ENCODE measurements at regions not wholly inside any gene's neighbourhood (a gene's known extent, or its start where the extent isn't known, plus 50 kb on each side); places are given as distances from the start of the nearest gene placed in this dataset.

DNA sequence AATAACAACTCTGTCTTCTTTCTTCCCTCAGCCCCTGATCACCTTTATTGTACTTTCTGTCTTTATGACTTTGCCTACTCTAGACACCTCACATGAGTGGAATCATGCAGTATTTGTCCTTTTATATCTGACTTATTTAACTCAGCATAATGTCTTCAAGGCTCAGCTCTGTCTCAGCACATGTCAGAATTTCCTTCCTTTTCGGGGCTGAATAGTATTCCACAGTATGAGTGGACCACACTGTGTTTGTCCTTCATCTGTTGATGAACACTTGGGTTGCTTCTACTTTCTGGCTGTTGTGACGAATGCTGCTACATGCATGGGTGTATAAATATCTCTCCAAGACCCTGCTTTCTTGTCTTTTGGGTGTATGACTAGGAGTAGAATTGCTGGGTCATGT lies 117.6 kb downstream of the KIF26A start:
- Histone ChIP-seq H2AFZ (ENCODE audit: insufficient read depth, low read depth, low read length, poor library complexity, severe bottlenecking) (no peak overlapping the region), H3K4me1 (ENCODE audit: control insufficient read depth in 2 of 2, insufficient read depth in 2 of 2, low read length in 2 of 2) (no peaks in the 10 kb centered on the region), H3K9me3 (ENCODE audit: control extremely low read depth in 1 of 3, control insufficient read depth in 2 of 3, insufficient read depth in 1 of 3, low read length in 2 of 3) (peaks cover 0 to 13% (median 3%) of the 10 kb centered on the region in 3 donors), H4K20me1 (ENCODE audit: control insufficient read depth, insufficient read depth, low read length, poor library complexity, severe bottlenecking) (no peaks in the 10 kb centered on the region), H3K9ac (ENCODE audit: low read length) (no peak overlapping the region), H3K4me3 (ENCODE audit: control extremely low read depth in 1 of 5, extremely low read depth in 1 of 5, insufficient read depth in 1 of 5, low read depth in 2 of 5, low read length in 4 of 5) (no peak overlapping the region), H3K36me3 (replicated peaks in 1 of 2; ENCODE audit: control extremely low read depth in 1 of 2, control insufficient read depth in 1 of 2, extremely low read depth in 1 of 2, insufficient read depth in 2 of 2, low read length in 1 of 2) (no peaks in the 10 kb centered on the region), H3K4me2 (replicated peaks; ENCODE audit: low read depth, low read length, poor library complexity, severe bottlenecking) (no peak overlapping the region), H3K79me2 (ENCODE audit: control insufficient read depth, insufficient read depth, low read length) (no peaks in the 10 kb centered on the region), H3K27ac (ENCODE audit: low read length in 2 of 2) (no peak overlapping the region), H3K27me3 (replicated peaks in 1 of 4; ENCODE audit: control extremely low read depth in 1 of 4, control insufficient read depth in 3 of 4, insufficient read depth in 4 of 4, low read length in 3 of 4) (peaks cover 0 to 24% (median 15%) of the 10 kb centered on the region in 4 experiments)
- H3K27me3 Mint-ChIP-seq, result peaks cover 39% of the 10 kb centered on the region
- TF ChIP-seq EZH2 (IDR thresholded peaks at IDR 0.05; ENCODE audit: borderline replicate concordance, insufficient read depth, low read depth, low read length, poor library complexity, severe bottlenecking), result no peak
- TF ChIP-seq, protein P1, sequence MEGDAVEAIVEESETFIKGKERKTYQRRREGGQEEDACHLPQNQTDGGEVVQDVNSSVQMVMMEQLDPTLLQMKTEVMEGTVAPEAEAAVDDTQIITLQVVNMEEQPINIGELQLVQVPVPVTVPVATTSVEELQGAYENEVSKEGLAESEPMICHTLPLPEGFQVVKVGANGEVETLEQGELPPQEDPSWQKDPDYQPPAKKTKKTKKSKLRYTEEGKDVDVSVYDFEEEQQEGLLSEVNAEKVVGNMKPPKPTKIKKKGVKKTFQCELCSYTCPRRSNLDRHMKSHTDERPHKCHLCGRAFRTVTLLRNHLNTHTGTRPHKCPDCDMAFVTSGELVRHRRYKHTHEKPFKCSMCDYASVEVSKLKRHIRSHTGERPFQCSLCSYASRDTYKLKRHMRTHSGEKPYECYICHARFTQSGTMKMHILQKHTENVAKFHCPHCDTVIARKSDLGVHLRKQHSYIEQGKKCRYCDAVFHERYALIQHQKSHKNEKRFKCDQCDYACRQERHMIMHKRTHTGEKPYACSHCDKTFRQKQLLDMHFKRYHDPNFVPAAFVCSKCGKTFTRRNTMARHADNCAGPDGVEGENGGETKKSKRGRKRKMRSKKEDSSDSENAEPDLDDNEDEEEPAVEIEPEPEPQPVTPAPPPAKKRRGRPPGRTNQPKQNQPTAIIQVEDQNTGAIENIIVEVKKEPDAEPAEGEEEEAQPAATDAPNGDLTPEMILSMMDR (IDR thresholded peaks at IDR 0.05), result no peak
- intact Hi-C loops (cut with micrococcal nuclease), result no loop called here
- H3K4me1 Mint-ChIP-seq, result no peaks in the 10 kb centered on the region
- H3K9me3 Mint-ChIP-seq (ENCODE audit: insufficient read depth), result no peaks in the 10 kb centered on the region
- WGBS (ENCODE audit: insufficient coverage), result 83% methylated on average over 1 of the region's 2 CpGs
- no peak overlapping the region for H3K27ac Mint-ChIP-seq
- ATAC-seq (ENCODE audit: low read depth) (no peak), DNase-seq (no peak)
- POLR2A ChIA-PET, result no interaction called here
- H3K4me3 Mint-ChIP-seq, result no peak overlapping the region
- CTCF ChIA-PET, result no interaction called here

DNA sequence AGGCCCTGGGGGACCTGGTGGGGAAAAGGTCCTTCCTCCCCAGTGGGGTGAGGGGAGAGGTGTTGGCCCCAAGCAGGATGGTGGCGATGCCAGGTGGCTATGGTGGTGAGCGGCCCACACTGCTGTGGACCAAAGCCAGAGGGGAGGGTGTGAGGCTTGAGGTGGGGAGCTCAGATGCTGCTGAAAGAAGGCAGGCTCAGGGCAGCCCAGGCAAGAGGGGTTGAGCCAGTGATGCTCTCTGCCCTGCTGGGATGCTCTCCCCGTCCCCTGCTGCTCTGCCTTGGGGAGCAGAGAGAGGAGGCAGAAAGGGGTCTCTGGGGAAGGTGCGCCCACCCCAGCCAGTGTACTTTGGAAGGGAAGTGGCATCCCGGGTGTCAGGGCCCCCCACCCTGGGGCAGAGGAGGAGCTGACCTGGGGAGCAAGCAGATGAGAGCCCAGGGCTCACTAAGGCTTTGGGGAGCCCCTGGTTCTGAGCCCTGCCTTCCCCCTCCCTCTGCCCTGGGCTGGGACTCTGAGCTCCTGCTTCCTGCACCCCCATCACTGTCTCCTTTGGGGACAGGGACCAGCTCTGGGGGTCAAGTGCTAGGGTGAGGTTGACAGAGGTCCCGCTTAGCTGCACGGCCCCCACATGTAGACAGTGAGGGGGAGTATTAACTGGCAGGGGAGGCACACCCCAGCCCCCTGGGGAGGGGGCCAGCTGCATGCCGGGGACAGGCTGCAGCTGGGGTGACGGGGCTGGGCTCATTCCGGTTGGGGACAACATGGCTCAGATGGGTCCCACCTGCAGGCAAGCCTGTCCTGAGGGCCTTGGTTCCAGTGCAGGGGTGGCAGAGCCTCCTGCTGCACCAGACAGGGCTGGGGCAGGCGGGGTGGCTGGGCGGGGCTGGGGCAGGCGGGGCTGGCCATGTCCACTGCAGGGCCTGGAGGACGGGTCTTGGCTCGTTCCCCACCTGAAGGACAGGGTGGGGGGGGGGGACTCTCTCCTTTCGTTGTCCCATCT lies 124.4 kb downstream of the KIF26A start:
- H3K9ac ChIP-seq (ENCODE audit: low read length), result no peak overlapping the region
- ATAC-seq (ENCODE audit: low read depth) (no peak), DNase-seq (no peak)
- H3K27me3 Mint-ChIP-seq, result peaks cover 28% of the 10 kb centered on the region
- H3K4me1 Mint-ChIP-seq, result no peaks in the 10 kb centered on the region
- no peak overlapping the region for H3K27ac Mint-ChIP-seq
- no peak overlapping the region for H3K4me3 Mint-ChIP-seq
- H3K9me3 Mint-ChIP-seq (ENCODE audit: insufficient read depth), result peaks cover 7% of the 10 kb centered on the region
- no peaks in the 10 kb centered on the region for H3K4me1 ChIP-seq (ENCODE audit: control insufficient read depth in 2 of 2, insufficient read depth in 2 of 2, low read length in 2 of 2)
- no peak overlapping the region for H2AFZ ChIP-seq (ENCODE audit: insufficient read depth, low read depth, low read length, poor library complexity, severe bottlenecking)
- peaks cover 1 to 8% (median 3%) of the 10 kb centered on the region in 3 donors for H3K9me3 ChIP-seq (ENCODE audit: control extremely low read depth in 1 of 3, control insufficient read depth in 2 of 3, insufficient read depth in 1 of 3, low read length in 2 of 3)
- peaks cover 0 to 2% (median under 1%) of the 10 kb centered on the region in 4 experiments for H3K27me3 ChIP-seq (replicated peaks in 1 of 4; ENCODE audit: control extremely low read depth in 1 of 4, control insufficient read depth in 3 of 4, insufficient read depth in 4 of 4, low read length in 3 of 4)
- 68% methylated on average over 16 of the region's 16 CpGs for WGBS (ENCODE audit: insufficient coverage)
- no peaks in the 10 kb centered on the region for H3K36me3 ChIP-seq (replicated peaks in 1 of 2; ENCODE audit: control extremely low read depth in 1 of 2, control insufficient read depth in 1 of 2, extremely low read depth in 1 of 2, insufficient read depth in 2 of 2, low read length in 1 of 2)
- H3K79me2 ChIP-seq (ENCODE audit: control insufficient read depth, insufficient read depth, low read length), result no peaks in the 10 kb centered on the region
- intact Hi-C loops (cut with micrococcal nuclease), result no loop called here
- POLR2A ChIA-PET, result no interaction called here
- H3K4me2 ChIP-seq (replicated peaks; ENCODE audit: low read depth, low read length, poor library complexity, severe bottlenecking), result no peak overlapping the region
- CTCF ChIA-PET, result no interaction called here
- H3K4me3 ChIP-seq (ENCODE audit: control extremely low read depth in 1 of 5, extremely low read depth in 1 of 5, insufficient read depth in 1 of 5, low read depth in 2 of 5, low read length in 4 of 5), result no peak overlapping the region
- H3K27ac ChIP-seq (ENCODE audit: low read length in 2 of 2), result no peak overlapping the region
- TF ChIP-seq, protein P1 (IDR thresholded peaks at IDR 0.05), result no peak
- TF ChIP-seq EZH2 (IDR thresholded peaks at IDR 0.05; ENCODE audit: borderline replicate concordance, insufficient read depth, low read depth, low read length, poor library complexity, severe bottlenecking), result no peak
- H4K20me1 ChIP-seq (ENCODE audit: control insufficient read depth, insufficient read depth, low read length, poor library complexity, severe bottlenecking), result no peaks in the 10 kb centered on the region
